GM12872 (cell line): ENCODE measurements at regions not wholly inside any gene's neighbourhood (a gene's known extent, or its start where the extent isn't known, plus 50 kb on each side); places are given as distances from the start of the nearest gene placed in this dataset.

ENCODE experiments used
- CTCF ChIP-seq: IDR thresholded peaks from 3 replicates; pipeline ENCODE4 v1.5.1; 2011; ENCODE audit warnings: low read depth, mild to moderate bottlenecking, low read length, moderate library complexity; ENCODE audit not compliant: insufficient read depth

GRCh38 chr4:110354460-110354859 is 121.5 kb upstream of the ENPEP start:
- TF ChIP-seq CTCF = no peak

GRCh38 chr4:110352670-110353442 is 123.1 kb upstream of the ENPEP start:
- no peak for TF ChIP-seq CTCF

- TF ChIP-seq CTCF = no peak
Observed at GRCh38 chr4:110348711-110349383, 127.1 kb upstream of the ENPEP start.

- no peak for TF ChIP-seq CTCF
Observed at GRCh38 chr4:110347805-110348204, 128.2 kb upstream of the ENPEP start.

GRCh38 chr4:110344165-110344564 is 131.8 kb upstream of the ENPEP start:
- peak; percentile 28; the same call in 2 of the 3 replicates for TF ChIP-seq CTCF

- TF ChIP-seq CTCF = no peak
Observed at GRCh38 chr4:110343534-110343933, 132.4 kb upstream of the ENPEP start.

- TF ChIP-seq CTCF = no peak
Observed at GRCh38 chr4:110335399-110335798, 137.0 kb upstream of the ELOVL6 start.
